OCI-LY3 (cell line): ENCODE measurements at regions not wholly inside any gene's neighbourhood (a gene's known extent, or its start where the extent isn't known, plus 50 kb on each side); places are given as distances from the start of the nearest gene placed in this dataset.

ENCODE experiments used
- CTCF ChIP-seq: fragments of 200-600, 300-600 bp; sonication (generic); IDR thresholded peaks from 2 replicates; pipeline ENCODE4 v1.5.1; 2014; ENCODE audit warnings: antibody characterized with exemption, low read length, low read depth
- EZH2phosphoT487 ChIP-seq: fragments of 200-600 bp; shearing (Covaris generic); IDR thresholded peaks from 2 replicates; pipeline ENCODE4 v1.6.1; 2018; ENCODE audit warnings: antibody characterized with exemption, mixed run types, low read depth

- TF ChIP-seq CTCF (no peak), EZH2phosphoT487 (no peak)
Measured at GRCh38 chr1:91075233-91076135, 53.6 kb upstream of the ZNF644 start.
